GM18951 (cell line): ENCODE measurements at regions not wholly inside any gene's neighbourhood (a gene's known extent, or its start where the extent isn't known, plus 50 kb on each side); places are given as distances from the start of the nearest gene placed in this dataset.
"Not testable (repeated sequence)": the region's sequence is repeated elsewhere in the genome, so short reads cannot be mapped to it uniquely, and the experiment has no call there.

Experiments
- POLR2A ChIP-seq: IDR thresholded peaks from 4 replicates; pipeline ENCODE4 v1.6.1; 2011; ENCODE audit warnings: mild to moderate bottlenecking; ENCODE audit not compliant: insufficient read length, insufficient read depth; ENCODE audit errors: extremely low read depth
- in situ Hi-C: fragments of 300-500 bp; cut with MboI; formaldehyde crosslinking; loops from one replicate; pipeline ENCODE4 v1.12.0; 2022; ENCODE audit warnings: low sequenced_read_pairs, mixed read lengths, inconsistent platforms; ENCODE audit not compliant: unreplicated experiment

- no peak for TF ChIP-seq POLR2A
- in situ Hi-C loops: no loop called here
Measured at GRCh38 chr6:11931296-11932035, 80.6 kb upstream of the HIVEP1 start.

- in situ Hi-C loops: not testable (repeated sequence)
Measured at GRCh38 chr6:11930834-11931233, 81.3 kb upstream of the HIVEP1 start.

GRCh38 chr6:11930240-11930639 is 81.9 kb upstream of the HIVEP1 start:
- no peak for TF ChIP-seq POLR2A
- in situ Hi-C loops: no loop called here

DNA sequence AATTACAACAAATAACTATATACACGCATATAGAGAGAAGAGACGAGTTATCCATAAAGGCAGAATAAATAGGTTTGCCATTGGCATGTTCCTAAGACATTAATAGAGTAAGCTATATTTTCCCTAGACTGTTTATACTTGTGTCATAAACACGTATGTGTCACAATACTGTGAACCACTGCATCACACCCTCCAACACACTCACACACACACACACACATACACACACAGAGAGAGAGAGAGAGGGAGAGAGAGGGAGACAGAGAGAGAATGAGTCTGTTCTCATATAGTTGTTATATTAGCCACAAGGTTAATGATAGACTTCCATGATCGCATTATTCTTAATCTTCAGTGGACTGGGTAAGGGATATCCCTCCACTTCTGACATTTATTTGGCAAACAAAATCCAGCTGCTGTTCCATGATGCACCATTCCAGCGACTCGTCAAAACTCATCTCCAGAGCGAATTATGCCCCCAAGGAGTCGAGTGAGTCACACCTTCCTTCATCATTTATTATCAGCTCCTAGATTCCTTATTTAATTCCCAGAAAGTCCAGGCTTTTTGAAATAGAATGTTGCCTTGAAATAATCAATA is 82.8 kb upstream of the HIVEP1 start:
- in situ Hi-C loops: no loop called here
- no peak for TF ChIP-seq POLR2A

DNA sequence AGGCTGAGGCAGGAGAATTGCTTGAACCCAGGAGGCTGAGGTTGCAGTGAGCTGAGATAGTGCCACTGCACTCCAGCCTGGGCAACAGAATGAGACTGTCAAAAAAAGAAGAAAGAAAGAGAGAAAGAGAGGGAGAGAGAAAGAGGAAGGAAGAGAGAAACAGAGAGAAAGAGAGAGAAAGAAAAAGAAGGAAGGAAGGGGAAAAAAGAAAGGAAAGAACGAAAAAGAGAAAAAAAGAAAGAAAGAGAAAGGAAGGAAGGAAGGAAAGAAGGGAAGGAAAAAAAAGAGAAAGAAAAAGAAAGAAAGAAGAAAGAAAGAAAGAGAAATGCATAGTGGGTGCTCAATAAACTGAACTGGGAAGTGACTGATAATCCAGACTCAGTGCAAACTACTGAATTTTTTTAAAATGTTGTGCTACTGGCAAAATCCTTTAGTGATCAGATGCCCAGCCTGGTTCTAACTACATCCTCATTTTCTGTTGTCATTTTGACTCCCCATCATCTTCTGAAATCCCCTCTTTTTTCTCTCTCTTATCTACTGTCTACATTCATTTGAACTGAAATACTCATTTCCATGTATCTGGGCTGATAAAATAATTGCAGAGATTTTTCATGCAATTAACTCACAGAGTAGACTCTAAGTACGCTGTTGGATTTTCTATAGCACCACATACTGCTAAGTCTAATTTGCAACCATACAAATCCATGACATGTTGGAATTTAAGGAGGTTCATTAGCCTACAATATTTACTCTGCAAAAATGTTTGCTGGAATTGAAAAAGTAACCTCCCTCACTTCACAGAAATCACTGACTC is 85.3 kb upstream of the HIVEP1 start:
- TF ChIP-seq POLR2A: no peak
- in situ Hi-C loops: no loop called here

- no peak for TF ChIP-seq POLR2A
- in situ Hi-C loops: no loop called here
Measured at GRCh38 chr6:11925805-11926204, 86.3 kb upstream of the HIVEP1 start.

- in situ Hi-C loops: no loop called here
Measured at GRCh38 chr6:11923621-11924020, 88.5 kb upstream of the HIVEP1 start.

GRCh38 chr6:11922901-11923300 is 89.2 kb upstream of the HIVEP1 start:
- in situ Hi-C loops: no loop called here
- TF ChIP-seq POLR2A: no peak

More at GRCh38 chr6:11923621-11924020, 88.5 kb upstream of the HIVEP1 start:
- TF ChIP-seq POLR2A: no peak

GRCh38 chr6:11921751-11922150 is 90.4 kb upstream of the HIVEP1 start:
- in situ Hi-C loops: no loop called here
- no peak for TF ChIP-seq POLR2A

DNA sequence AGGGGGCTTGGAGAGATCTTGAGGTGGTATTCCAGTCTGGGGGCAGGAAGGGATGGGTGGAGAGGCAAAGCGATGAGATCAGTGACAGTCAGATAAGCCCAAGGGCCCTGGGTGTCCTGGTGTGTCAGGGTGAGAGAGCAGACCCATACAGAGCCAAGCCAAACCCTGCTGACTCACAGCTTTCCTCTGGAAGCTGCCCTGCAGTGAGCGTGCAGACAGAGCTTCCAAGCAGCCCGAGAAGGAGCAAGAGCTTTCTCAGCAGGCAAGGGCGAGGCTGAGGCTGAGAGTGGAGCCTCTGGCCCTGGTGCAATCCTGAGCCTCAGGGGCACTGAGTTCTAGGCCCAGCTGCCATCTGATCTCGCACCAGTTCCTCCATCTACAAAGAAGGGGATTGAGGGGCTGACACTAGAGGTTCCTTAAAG is 91.1 kb upstream of the HIVEP1 start:
- no peak for TF ChIP-seq POLR2A
- in situ Hi-C loops: no loop called here

GRCh38 chr6:11920566-11920965 is 91.5 kb upstream of the HIVEP1 start:
- no peak for TF ChIP-seq POLR2A
- in situ Hi-C loops: no loop called here

DNA sequence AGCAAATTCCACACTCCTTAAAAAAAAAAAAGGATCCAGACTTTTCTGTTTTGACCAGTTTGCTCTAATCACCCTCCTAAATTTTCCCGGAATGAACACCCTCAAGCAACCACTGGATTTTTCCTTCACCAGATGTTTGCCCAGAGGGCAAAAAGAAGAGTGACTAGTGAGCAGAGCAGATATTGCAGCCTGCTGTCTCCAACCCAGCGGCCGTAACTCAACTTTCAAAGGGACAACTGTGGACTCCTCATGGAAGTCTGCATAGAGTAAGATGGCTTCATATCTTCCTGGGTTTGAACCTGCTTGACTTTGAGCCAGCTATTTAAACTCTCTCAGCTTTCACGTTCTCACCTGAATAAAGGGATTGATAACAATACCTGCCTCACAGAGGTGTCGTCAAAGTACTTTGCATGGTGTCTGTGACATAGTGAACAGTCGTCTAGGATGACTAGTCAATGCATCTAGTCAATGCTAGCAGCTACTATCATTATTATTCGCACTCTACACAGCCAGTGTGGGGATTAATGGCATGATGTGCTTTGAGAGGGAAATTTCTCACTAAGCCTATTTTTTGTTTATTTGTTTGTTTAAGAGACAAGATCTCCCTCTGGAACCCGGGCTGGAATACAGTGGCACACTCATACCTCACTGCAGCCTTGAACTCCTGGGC is 92.2 kb upstream of the HIVEP1 start:
- in situ Hi-C loops: no loop called here
- TF ChIP-seq POLR2A: no peak
